ENCODE measurements at regions not wholly inside any gene's neighbourhood (a gene's known extent, or its start where the extent isn't known, plus 50 kb on each side); places are given as distances from the start of the nearest gene placed in this dataset.
A peak's percentile ranks its signal among the peaks of the same experiment; 100 is the strongest.

GRCh38 chr10:118868589-118868988, 113.8 kb upstream of the CACUL1 start:
- Mint-ChIP-seq H3K9me3 (ENCODE audit: low read depth) (no peaks in the 10 kb centered on the region), H3K27ac (no peak overlapping the region), H3K27me3 (peaks cover 3% of the 10 kb centered on the region), H3K4me3 (ENCODE audit: low read depth) (no peak overlapping the region), H3K36me3 (ENCODE audit: insufficient read depth) (no peaks in the 10 kb centered on the region), H3K4me1 (ENCODE audit: low read depth) (peaks cover 11% of the 10 kb centered on the region)
- no peak for TF ChIP-seq CTCF (IDR thresholded peaks at IDR 0.05; ENCODE audit: unreplicated experiment)
- no peak for DNase-seq (ENCODE audit: low spot score, unreplicated experiment)

GRCh38 chr10:118870467-118871243, 115.9 kb upstream of the CACUL1 start:
- H3K4me3 Mint-ChIP-seq (ENCODE audit: low read depth), result no peak overlapping the region
- TF ChIP-seq CTCF (IDR thresholded peaks at IDR 0.05; ENCODE audit: unreplicated experiment), result no peak
- peaks cover 3% of the 10 kb centered on the region for H3K27me3 Mint-ChIP-seq
- no peak overlapping the region for H3K27ac Mint-ChIP-seq
- no peak for DNase-seq (ENCODE audit: low spot score, unreplicated experiment)
- peaks cover 11% of the 10 kb centered on the region for H3K4me1 Mint-ChIP-seq (ENCODE audit: low read depth)
- no peaks in the 10 kb centered on the region for H3K9me3 Mint-ChIP-seq (ENCODE audit: low read depth)
- H3K36me3 Mint-ChIP-seq (ENCODE audit: insufficient read depth), result no peaks in the 10 kb centered on the region

- no peaks in the 10 kb centered on the region for H3K36me3 Mint-ChIP-seq (ENCODE audit: insufficient read depth)
- peak overlapping the region; percentile 29 for H3K27ac Mint-ChIP-seq
- H3K4me1 Mint-ChIP-seq (ENCODE audit: low read depth), result peaks cover 7% of the 10 kb centered on the region
- TF ChIP-seq CTCF (IDR thresholded peaks at IDR 0.05; ENCODE audit: unreplicated experiment), result no peak
- H3K27me3 Mint-ChIP-seq, result peaks cover 3% of the 10 kb centered on the region
- no peak for DNase-seq (ENCODE audit: low spot score, unreplicated experiment)
- peaks cover 2% of the 10 kb centered on the region for H3K9me3 Mint-ChIP-seq (ENCODE audit: low read depth)
- no peak overlapping the region for H3K4me3 Mint-ChIP-seq (ENCODE audit: low read depth)
Observed at GRCh38 chr10:118871244-118871865, 116.6 kb upstream of the CACUL1 start.

GRCh38 chr10:118873091-118873737, 118.4 kb upstream of the CACUL1 start:
- Mint-ChIP-seq H3K27me3 (no peaks in the 10 kb centered on the region), H3K9me3 (ENCODE audit: low read depth) (peaks cover 6% of the 10 kb centered on the region), H3K4me3 (ENCODE audit: low read depth) (no peak overlapping the region), H3K36me3 (ENCODE audit: insufficient read depth) (no peaks in the 10 kb centered on the region), H3K27ac (no peak overlapping the region), H3K4me1 (ENCODE audit: low read depth) (peaks cover 5% of the 10 kb centered on the region)
- no peak for TF ChIP-seq CTCF (IDR thresholded peaks at IDR 0.05; ENCODE audit: unreplicated experiment)
- DNase-seq (ENCODE audit: low spot score, unreplicated experiment), result no peak

GRCh38 chr10:118873738-118874105, 119.0 kb upstream of the CACUL1 start:
- Mint-ChIP-seq H3K4me1 (ENCODE audit: low read depth) (peaks cover 5% of the 10 kb centered on the region), H3K4me3 (ENCODE audit: low read depth) (no peak overlapping the region), H3K9me3 (ENCODE audit: low read depth) (peaks cover 6% of the 10 kb centered on the region), H3K36me3 (ENCODE audit: insufficient read depth) (no peaks in the 10 kb centered on the region), H3K27me3 (no peaks in the 10 kb centered on the region), H3K27ac (no peak overlapping the region)
- DNase-seq (ENCODE audit: low spot score, unreplicated experiment), result no peak
- TF ChIP-seq CTCF (IDR thresholded peaks at IDR 0.05; ENCODE audit: unreplicated experiment), result no peak

All from progenitor cell of endocrine pancreas (in vitro differentiated cells).